GM13976 (cell line): ENCODE measurements at regions not wholly inside any gene's neighbourhood (a gene's known extent, or its start where the extent isn't known, plus 50 kb on each side); places are given as distances from the start of the nearest gene placed in this dataset.

ENCODE experiments used
- DNase-seq: peaks from one replicate; pipeline ENCODE4 v3.0.0; 2012; ENCODE audit warnings: low spot score
- CTCF ChIP-seq: IDR thresholded peaks from 2 replicates; pipeline ENCODE4 v1.5.1; 2012; ENCODE audit warnings: borderline replicate concordance, mild to moderate bottlenecking; ENCODE audit not compliant: insufficient read depth; ENCODE audit errors: extremely low read depth, missing control alignments, control extremely low read depth
- in situ Hi-C: fragments of 300-500 bp; cut with MboI; formaldehyde crosslinking; loops from one replicate; pipeline ENCODE4 v1.12.0; 2022; ENCODE audit warnings: low sequenced_read_pairs, mixed read lengths, inconsistent platforms; ENCODE audit not compliant: unreplicated experiment

- TF ChIP-seq CTCF = no peak
- in situ Hi-C loops = no loop called here
- DNase-seq = no peak
These were observed 113.5 kb upstream of the GALNT15 start for GRCh38 chr3:16060945-16061344.

GRCh38 chr3:16061491-16061890 lies 113.0 kb upstream of the GALNT15 start:
- no peak for TF ChIP-seq CTCF
- in situ Hi-C loops = no loop called here
- no peak for DNase-seq

- in situ Hi-C loops = no loop called here
- no peak for TF ChIP-seq CTCF
- DNase-seq = no peak
These were observed 110.9 kb upstream of the GALNT15 start for GRCh38 chr3:16063603-16064002.

- in situ Hi-C loops = no loop called here
- no peak for DNase-seq
- TF ChIP-seq CTCF = no peak
These were observed 109.7 kb upstream of the GALNT15 start for GRCh38 chr3:16064642-16065414.

GRCh38 chr3:16066545-16066944 lies 107.9 kb upstream of the GALNT15 start:
- TF ChIP-seq CTCF = no peak
- DNase-seq = no peak
- in situ Hi-C loops = no loop called here

GRCh38 chr3:16066975-16067374 lies 107.5 kb upstream of the GALNT15 start:
- no peak for TF ChIP-seq CTCF
- in situ Hi-C loops = no loop called here
- DNase-seq = no peak
